Mesothelial cell of epicardium (in vitro differentiated cells): ENCODE measurements at regions not wholly inside any gene's neighbourhood (a gene's known extent, or its start where the extent isn't known, plus 50 kb on each side); places are given as distances from the start of the nearest gene placed in this dataset.
"Not testable (repeated sequence)": the region's sequence is repeated elsewhere in the genome, so short reads cannot be mapped to it uniquely, and the experiment has no call there.

Experiments
- DNase-seq, 2 experiments: peaks; one replicate each; pipeline ENCODE4 v3.0.0; 2021; ENCODE audit warnings: low spot score in 2 of 2; ENCODE audit not compliant: unreplicated experiment in 2 of 2
- H3K27ac Mint-ChIP-seq: 2 replicates; pipeline ENCODE4 v1.8.0; 2021; ENCODE audit warnings: mixed read lengths
- H3K27me3 Mint-ChIP-seq: 2 replicates; pipeline ENCODE4 v1.8.0; 2021; ENCODE audit warnings: low read depth, mixed read lengths
- H3K36me3 Mint-ChIP-seq: 2 replicates; pipeline ENCODE4 v1.8.0; 2021; ENCODE audit warnings: mixed read lengths
- H3K4me1 Mint-ChIP-seq: 2 replicates; pipeline ENCODE4 v1.8.0; 2021; ENCODE audit warnings: mixed read lengths
- H3K4me3 Mint-ChIP-seq: 2 replicates; pipeline ENCODE4 v1.8.0; 2021; ENCODE audit warnings: mild to moderate bottlenecking, moderate library complexity, mixed read lengths
- H3K9me3 Mint-ChIP-seq: 2 replicates; pipeline ENCODE4 v1.8.0; 2021; ENCODE audit warnings: mixed read lengths
- TF ChIP-seq, protein P1 (sequence below): fragments of 200-600 bp; sonication (generic); IDR thresholded peaks from one replicate; pipeline ENCODE4 v1.5.0; 2021; ENCODE audit warnings: antibody characterized with exemption; ENCODE audit not compliant: unreplicated experiment

DNA sequence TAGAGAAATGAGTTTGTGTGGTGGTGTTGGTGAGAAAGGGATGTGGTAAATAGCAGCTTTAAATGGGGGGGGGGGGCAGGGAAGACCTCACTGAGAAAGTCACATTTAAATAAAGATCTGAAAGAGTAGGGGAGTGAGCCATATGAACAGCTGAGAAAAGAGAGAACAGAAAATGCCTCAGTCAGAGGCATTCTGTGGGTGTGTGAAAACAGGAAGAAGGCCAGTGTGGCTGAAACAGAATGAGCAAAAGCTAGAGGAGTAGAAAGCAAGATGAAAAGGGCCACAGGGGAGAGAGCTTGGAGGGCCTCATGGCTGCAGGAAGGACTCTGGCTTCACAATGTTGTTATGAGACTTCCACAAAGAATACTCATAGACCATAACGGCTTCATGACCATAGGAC, 783.3 kb downstream of the ZPLD1 start:
- peaks cover 3% of the 10 kb centered on the region for H3K9me3 Mint-ChIP-seq
- no peak for DNase-seq
- H3K36me3 Mint-ChIP-seq: no peaks in the 10 kb centered on the region
- H3K4me1 Mint-ChIP-seq: no peaks in the 10 kb centered on the region
- no peaks in the 10 kb centered on the region for H3K27me3 Mint-ChIP-seq
- H3K4me3 Mint-ChIP-seq: no peak overlapping the region
- H3K27ac Mint-ChIP-seq: no peak overlapping the region
- TF ChIP-seq, protein P1, sequence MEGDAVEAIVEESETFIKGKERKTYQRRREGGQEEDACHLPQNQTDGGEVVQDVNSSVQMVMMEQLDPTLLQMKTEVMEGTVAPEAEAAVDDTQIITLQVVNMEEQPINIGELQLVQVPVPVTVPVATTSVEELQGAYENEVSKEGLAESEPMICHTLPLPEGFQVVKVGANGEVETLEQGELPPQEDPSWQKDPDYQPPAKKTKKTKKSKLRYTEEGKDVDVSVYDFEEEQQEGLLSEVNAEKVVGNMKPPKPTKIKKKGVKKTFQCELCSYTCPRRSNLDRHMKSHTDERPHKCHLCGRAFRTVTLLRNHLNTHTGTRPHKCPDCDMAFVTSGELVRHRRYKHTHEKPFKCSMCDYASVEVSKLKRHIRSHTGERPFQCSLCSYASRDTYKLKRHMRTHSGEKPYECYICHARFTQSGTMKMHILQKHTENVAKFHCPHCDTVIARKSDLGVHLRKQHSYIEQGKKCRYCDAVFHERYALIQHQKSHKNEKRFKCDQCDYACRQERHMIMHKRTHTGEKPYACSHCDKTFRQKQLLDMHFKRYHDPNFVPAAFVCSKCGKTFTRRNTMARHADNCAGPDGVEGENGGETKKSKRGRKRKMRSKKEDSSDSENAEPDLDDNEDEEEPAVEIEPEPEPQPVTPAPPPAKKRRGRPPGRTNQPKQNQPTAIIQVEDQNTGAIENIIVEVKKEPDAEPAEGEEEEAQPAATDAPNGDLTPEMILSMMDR: no peak

DNA sequence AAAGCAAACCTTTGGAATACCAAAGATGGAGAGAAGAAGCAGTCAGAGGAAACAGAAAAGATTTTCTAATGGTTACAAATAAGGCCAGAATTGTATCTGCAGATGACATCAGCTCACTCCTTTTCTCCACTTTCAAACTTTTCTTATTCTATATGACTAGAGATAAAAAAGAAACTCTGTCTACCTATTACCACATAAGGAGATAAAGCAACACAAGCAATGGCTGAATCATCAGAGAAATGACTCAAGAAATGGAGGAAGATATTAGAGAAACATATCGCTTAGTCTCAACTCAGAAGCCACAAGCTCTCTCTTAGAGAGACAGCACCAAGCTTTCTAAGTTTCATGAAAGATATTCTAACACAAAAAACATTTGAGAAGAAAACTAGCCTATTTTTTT, 784.0 kb downstream of the ZPLD1 start:
- H3K4me1 Mint-ChIP-seq: no peaks in the 10 kb centered on the region
- H3K36me3 Mint-ChIP-seq: no peaks in the 10 kb centered on the region
- no peak overlapping the region for H3K4me3 Mint-ChIP-seq
- peaks cover 3% of the 10 kb centered on the region for H3K9me3 Mint-ChIP-seq
- TF ChIP-seq, protein P1: no peak
- H3K27me3 Mint-ChIP-seq: no peaks in the 10 kb centered on the region
- no peak overlapping the region for H3K27ac Mint-ChIP-seq
- DNase-seq: no peak

DNA sequence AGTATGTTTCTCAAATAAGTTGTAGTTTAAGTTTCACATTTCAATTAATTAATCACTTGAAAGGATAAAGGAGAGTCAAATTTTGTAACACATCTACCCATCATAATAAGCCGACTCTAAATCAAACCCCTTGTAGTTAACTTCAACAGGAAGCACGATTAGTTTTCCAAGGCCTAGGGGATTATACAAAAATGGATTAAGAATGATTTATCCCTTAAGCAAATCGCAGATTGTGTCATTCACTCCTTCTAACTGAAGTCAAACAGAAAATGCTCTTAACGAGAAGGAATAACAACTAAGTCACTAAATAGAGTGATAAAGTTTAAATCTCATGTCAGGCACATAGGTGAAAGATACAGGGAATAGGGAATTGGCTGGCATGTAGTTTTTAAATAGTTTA, 792.8 kb downstream of the ZPLD1 start:
- H3K4me3 Mint-ChIP-seq: no peak overlapping the region
- H3K27me3 Mint-ChIP-seq: no peaks in the 10 kb centered on the region
- H3K36me3 Mint-ChIP-seq: no peaks in the 10 kb centered on the region
- no peak for DNase-seq
- peaks cover 5% of the 10 kb centered on the region for H3K9me3 Mint-ChIP-seq
- TF ChIP-seq, protein P1: no peak
- no peaks in the 10 kb centered on the region for H3K4me1 Mint-ChIP-seq
- H3K27ac Mint-ChIP-seq: no peak overlapping the region

DNA sequence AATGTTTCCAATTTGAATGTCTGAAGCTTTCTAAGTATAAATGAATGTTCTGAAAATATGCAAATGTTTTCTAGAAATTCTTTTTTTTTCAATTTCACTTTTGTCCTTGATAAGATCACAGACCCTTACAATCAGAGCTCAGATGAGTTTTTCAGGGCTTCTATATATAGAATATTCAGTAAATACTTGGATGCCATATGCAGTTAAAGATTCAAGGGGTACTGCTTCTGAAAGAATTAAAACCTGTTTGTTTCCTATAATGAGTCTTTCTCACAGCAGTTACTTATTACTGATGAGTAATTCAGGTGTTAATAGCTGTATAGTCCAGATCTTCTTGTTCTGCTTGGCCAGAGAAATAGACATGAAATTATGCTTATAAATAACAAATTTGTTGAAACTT, 812.6 kb downstream of the ZPLD1 start:
- DNase-seq: no peak
- Mint-ChIP-seq H3K4me1 (peaks cover 7% of the 10 kb centered on the region), H3K27me3 (no peaks in the 10 kb centered on the region), H3K36me3 (no peaks in the 10 kb centered on the region), H3K27ac (no peak overlapping the region), H3K9me3 (peaks cover 19% of the 10 kb centered on the region), H3K4me3 (no peak overlapping the region)
- TF ChIP-seq, protein P1: no peak

DNA sequence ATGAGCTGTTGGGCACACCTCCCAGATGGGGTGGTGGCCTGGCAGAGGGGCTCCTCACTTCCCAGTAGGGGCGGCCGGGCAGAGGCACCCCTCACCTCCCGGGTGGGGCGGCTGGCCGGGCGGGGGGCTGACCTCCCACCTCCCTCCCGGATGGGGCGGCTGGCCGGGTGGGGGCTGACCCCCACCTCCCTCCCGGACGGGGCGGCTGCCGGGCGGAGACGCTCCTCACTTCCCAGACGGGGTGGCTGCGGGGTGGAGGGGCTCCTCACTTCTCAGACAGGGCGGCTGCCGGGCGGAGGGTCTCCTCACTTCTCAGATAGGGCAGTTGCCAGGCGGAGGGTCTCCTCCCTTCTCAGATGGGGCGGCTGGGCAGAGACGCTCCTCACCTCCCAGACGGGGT, 820.0 kb downstream of the ZPLD1 start:
- H3K36me3 Mint-ChIP-seq, H3K27me3 Mint-ChIP-seq, H3K4me3 Mint-ChIP-seq, H3K27ac Mint-ChIP-seq, H3K4me1 Mint-ChIP-seq, DNase-seq: not testable (repeated sequence)
- peaks cover 35% of the 10 kb centered on the region for H3K9me3 Mint-ChIP-seq

DNA sequence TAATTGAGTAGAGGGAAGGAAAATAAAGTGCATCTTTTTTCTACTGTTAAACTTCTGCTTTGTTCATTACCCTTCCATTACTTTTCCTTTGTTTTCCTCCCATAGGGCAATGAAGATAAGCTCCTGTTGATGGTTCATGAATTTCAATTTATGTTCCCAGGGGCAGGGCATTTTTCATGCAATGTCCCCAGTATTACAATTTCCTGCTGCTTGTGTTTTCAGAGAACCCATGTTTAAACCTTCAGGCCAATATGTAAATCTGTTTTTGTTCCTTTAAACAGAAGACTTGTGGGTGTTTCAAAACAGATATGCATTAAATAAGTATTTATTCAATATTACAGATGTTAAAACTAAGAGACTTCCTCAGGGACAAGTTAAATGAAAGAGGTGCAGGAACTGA, 834.5 kb downstream of the ZPLD1 start:
- Mint-ChIP-seq H3K4me1 (no peaks in the 10 kb centered on the region), H3K27ac (no peak overlapping the region), H3K27me3 (no peaks in the 10 kb centered on the region), H3K4me3 (no peak overlapping the region), H3K36me3 (peaks cover 5% of the 10 kb centered on the region), H3K9me3 (peaks cover 35% of the 10 kb centered on the region)
- DNase-seq: no peak
- TF ChIP-seq, protein P1: no peak
